Neutrophil (primary cell): ENCODE measurements at regions not wholly inside any gene's neighbourhood (a gene's known extent, or its start where the extent isn't known, plus 50 kb on each side); places are given as distances from the start of the nearest gene placed in this dataset.

Experiments
- H3K27ac ChIP-seq: fragments of 200-600 bp; sonication (generic); 2 replicates; pipeline ENCODE4 v1.5.1; 2016; ENCODE audit warnings: mild to moderate bottlenecking, moderate library complexity
- H3K27me3 ChIP-seq: fragments of 200-600 bp; sonication (generic); 2 replicates; pipeline ENCODE4 v1.6.0; 2016; ENCODE audit warnings: mild to moderate bottlenecking
- H3K36me3 ChIP-seq: fragments of 200-600 bp; sonication (generic); 2 replicates; pipeline ENCODE4 v1.5.1; 2017
- H3K4me1 ChIP-seq, 2 experiments: fragments of 200-600 bp in 1 of 2; sonication (generic) in 1 of 2; 1 replicate in 1 of 2; 2 replicates in 1 of 2; pipeline versions ENCODE4 v1.5.1 to v1.6.1; 2013 to 2016; ENCODE audit warnings: low read depth in 1 of 2, low read length in 1 of 2, mild to moderate bottlenecking in 1 of 2, moderate library complexity in 1 of 2; ENCODE audit not compliant: control insufficient read depth in 1 of 2, insufficient read depth in 1 of 2
- H3K4me3 ChIP-seq, 2 experiments: fragments of 200-600 bp in 1 of 2; sonication (generic) in 1 of 2; 1 replicate in 1 of 2; 2 replicates in 1 of 2; pipeline ENCODE4 v1.5.1; 2013 to 2016; ENCODE audit warnings: low read depth in 1 of 2, low read length in 1 of 2, mild to moderate bottlenecking in 1 of 2, moderate library complexity in 1 of 2
- H3K9me3 ChIP-seq: fragments of 200-600 bp; sonication (generic); 2 replicates; pipeline ENCODE4 v1.5.1; 2016
- CTCF ChIP-seq: fragments of 200-600 bp; sonication (generic); IDR thresholded peaks from 2 replicates; pipeline ENCODE4 v1.5.1; 2016; ENCODE audit warnings: antibody characterized with exemption

- Histone ChIP-seq H3K9me3 (no peaks in the 10 kb centered on the region), H3K27me3 (no peaks in the 10 kb centered on the region), H3K4me1 (no peaks in the 10 kb centered on the region), H3K27ac (no peak overlapping the region), H3K36me3 (no peaks in the 10 kb centered on the region), H3K4me3 (no peak overlapping the region)
- no peak for TF ChIP-seq CTCF
Measured at GRCh38 chr2:5824126-5824525, 131.9 kb downstream of the SOX11 start.

GRCh38 chr2:5825686-5826085 lies 133.5 kb downstream of the SOX11 start:
- Histone ChIP-seq H3K4me3 (no peak overlapping the region), H3K9me3 (no peaks in the 10 kb centered on the region), H3K27ac (no peak overlapping the region), H3K27me3 (no peaks in the 10 kb centered on the region), H3K36me3 (no peaks in the 10 kb centered on the region), H3K4me1 (no peaks in the 10 kb centered on the region)
- no peak for TF ChIP-seq CTCF

- H3K27ac ChIP-seq = no peak overlapping the region
Measured at GRCh38 chr2:5826979-5827655, 134.9 kb downstream of the SOX11 start.

GRCh38 chr2:5834501-5834900 lies 142.3 kb downstream of the SOX11 start:
- H3K9me3 ChIP-seq = no peaks in the 10 kb centered on the region
- H3K27ac ChIP-seq = no peak overlapping the region
- H3K36me3 ChIP-seq = no peaks in the 10 kb centered on the region
- H3K4me1 ChIP-seq = no peaks in the 10 kb centered on the region
- no peak for TF ChIP-seq CTCF
- H3K27me3 ChIP-seq = no peaks in the 10 kb centered on the region
- H3K4me3 ChIP-seq = no peak overlapping the region

More at GRCh38 chr2:5826979-5827655, 134.9 kb downstream of the SOX11 start:
- Histone ChIP-seq H3K4me1 (no peaks in the 10 kb centered on the region), H3K27me3 (no peaks in the 10 kb centered on the region), H3K36me3 (no peaks in the 10 kb centered on the region), H3K4me3 (no peak overlapping the region), H3K9me3 (no peaks in the 10 kb centered on the region)
- no peak for TF ChIP-seq CTCF

- no peak overlapping the region for H3K4me3 ChIP-seq
- no peaks in the 10 kb centered on the region for H3K27me3 ChIP-seq
- H3K9me3 ChIP-seq = no peaks in the 10 kb centered on the region
- no peaks in the 10 kb centered on the region for H3K36me3 ChIP-seq
- no peaks in the 10 kb centered on the region for H3K4me1 ChIP-seq
- no peak overlapping the region for H3K27ac ChIP-seq
- TF ChIP-seq CTCF = no peak
Measured at GRCh38 chr2:5839550-5839949, 147.4 kb downstream of the SOX11 start.
